NCI-H2196 treated with DMSO at 0.1 percent for 48 hours (cell line): ENCODE measurements at regions not wholly inside any gene's neighbourhood (a gene's known extent, or its start where the extent isn't known, plus 50 kb on each side); places are given as distances from the start of the nearest gene placed in this dataset.

Experiments
- DNase-seq: peaks from one replicate; lab custom pipeline; 2025; ENCODE audit not compliant: unreplicated experiment; lab: John Stamatoyannopoulos, UW

DNA sequence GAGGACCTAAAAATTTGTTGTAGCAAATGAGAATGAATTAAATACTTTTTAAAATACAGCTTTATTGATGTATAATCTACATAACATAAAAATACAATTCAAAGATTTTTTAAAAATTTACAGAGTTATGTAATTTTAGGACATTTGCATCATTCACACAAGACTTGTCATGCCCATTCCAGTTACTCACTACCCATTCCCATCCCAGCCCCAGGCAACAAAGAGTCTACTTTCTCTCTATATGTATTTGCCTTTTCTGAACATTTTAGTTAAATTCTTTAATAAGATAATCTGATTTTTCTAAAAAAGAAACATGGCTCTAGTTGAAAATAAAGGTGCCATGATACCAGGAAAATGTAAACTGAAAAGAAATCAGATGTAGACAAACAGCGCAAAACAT lies 354.2 kb downstream of the PMP22 start:
- no peak for DNase-seq

DNA sequence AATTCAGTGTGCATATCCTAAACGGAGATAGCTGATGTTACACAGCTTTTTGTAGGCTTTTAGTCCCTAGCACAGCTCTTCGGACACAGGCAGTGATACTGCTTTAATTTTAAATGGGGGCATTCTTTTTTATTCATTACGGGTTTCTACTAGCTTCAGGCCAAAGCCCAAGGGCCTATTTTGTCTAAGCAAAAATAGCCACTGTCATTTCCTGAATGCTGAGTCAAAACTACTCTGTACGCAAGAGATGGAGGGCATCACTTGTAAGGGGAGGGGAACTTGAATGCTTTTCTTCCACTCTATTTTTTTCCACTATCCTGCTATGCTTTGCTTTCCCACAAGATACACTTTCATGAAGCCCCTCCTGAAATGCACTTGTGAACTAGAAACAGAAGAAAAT lies 360.7 kb downstream of the PMP22 start:
- no peak for DNase-seq

DNA sequence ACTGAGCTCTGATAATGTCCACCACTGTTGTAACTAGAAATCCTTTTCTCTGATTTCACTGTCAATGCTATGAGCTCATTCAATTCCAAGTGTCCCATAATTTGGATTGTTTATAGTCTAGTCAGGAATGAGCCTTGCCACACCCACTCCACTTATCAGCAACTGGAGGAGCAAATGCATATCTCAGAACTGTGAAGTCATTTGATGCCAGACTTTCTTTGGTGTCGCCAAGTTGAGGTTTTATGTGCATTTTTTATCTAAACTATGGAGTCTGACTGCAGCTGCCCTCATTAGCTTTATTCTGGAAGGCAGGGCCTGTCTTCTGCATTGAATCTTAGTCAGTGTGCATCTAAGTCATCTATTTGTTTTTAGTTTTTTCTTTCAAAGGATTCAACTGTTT lies 361.3 kb downstream of the PMP22 start:
- DNase-seq = no peak

DNA sequence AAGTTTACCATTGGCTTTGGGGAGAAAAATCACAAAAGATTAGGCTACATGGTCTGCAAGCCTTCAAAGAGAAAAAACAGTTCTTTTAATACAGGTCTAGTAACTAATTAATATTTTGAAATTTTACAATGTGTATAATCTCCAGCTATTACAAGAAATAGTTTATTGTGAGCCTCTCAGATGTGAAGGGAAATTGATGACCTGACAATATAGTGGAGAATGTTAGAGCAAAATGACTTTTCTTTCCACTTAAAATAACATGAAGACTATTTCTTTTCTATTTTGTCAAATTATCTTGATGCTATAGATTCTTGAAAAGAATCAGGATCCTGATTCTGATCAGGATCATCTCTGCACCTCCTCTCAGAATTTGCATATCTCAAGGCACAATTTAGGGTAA lies 362.3 kb downstream of the PMP22 start:
- no peak for DNase-seq

DNA sequence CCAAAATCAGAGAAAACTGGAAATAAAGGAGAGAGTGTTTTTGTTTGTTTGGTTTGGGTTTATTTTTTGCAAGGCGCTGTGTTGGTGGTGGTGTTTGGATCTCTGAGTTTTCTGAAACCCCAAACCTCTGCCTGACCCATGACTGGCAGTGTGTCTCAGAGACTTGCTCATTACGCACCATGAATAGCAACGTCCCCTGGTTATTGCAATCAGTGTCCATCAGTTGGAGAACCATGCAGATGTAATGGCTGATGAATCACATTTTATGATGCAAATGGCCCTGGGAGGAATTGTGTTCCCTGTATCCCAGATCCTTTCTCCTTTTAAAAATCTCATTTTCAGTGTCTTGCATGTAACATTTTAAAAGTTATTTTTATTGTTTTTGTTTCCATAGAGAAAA lies 362.8 kb downstream of the PMP22 start:
- no peak for DNase-seq

DNA sequence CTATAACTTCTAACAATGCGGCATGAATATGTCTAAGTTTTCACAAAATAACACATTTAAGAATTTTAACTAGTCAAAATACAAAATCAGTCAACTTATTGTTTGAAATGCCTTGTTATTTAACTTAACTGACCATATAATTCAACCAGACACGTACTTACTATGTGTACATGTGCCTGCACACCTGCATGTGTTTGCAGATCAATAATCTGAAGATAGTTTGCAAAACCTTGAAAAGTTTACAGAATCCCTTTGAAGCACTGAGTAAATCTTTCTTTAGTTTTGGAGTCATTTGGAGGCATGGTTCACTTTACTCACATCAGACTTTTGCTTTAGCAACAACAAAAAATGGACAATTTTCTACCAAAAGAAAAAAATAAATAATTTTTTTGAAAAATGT lies 363.8 kb downstream of the PMP22 start:
- DNase-seq = no peak

DNA sequence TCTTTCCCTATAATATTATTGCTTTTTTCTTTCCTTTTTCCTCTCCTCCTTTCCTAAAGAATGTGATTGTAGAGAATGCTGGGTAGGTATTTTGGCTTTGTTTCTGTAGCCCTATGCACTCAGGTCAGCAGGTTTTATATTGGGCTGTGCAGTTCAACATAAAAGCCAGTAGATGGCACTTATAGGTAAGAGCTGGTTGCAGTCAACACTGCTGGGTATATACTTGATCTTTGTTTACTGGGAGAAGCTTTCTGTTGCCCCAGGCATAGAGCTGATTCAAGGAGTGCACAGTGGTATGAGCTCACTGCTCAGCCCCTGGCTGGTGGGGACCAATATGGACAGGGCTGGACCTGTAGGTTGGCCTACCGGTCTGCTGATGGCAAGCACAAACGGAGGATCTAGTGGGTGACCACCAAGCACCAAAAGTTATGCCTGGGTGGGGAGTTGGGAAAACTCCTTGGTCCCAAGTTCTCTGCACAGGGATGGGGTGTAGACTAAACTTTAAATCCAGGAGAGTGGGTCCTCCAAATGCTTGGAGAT lies 378.9 kb downstream of the PMP22 start:
- DNase-seq = no peak

DNA sequence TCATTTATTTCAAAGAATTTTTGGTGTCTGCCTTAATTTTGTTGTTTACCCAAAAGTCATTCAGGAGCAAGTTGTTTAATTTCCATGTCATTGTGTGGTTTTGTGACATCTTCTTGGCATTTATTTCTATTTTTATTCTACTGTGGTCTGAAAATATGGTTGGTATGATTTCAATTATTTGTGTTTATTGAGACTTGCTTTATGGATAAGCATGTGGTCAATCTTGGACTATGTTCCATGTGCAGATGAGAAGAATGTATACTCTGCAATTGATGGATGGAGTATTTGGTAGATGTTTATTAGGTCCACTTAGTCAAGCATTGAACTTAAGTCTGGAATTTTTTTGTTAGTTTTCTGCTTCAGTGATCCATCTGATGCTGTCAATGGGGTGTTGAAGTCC lies 383.0 kb downstream of the PMP22 start:
- no peak for DNase-seq

DNA sequence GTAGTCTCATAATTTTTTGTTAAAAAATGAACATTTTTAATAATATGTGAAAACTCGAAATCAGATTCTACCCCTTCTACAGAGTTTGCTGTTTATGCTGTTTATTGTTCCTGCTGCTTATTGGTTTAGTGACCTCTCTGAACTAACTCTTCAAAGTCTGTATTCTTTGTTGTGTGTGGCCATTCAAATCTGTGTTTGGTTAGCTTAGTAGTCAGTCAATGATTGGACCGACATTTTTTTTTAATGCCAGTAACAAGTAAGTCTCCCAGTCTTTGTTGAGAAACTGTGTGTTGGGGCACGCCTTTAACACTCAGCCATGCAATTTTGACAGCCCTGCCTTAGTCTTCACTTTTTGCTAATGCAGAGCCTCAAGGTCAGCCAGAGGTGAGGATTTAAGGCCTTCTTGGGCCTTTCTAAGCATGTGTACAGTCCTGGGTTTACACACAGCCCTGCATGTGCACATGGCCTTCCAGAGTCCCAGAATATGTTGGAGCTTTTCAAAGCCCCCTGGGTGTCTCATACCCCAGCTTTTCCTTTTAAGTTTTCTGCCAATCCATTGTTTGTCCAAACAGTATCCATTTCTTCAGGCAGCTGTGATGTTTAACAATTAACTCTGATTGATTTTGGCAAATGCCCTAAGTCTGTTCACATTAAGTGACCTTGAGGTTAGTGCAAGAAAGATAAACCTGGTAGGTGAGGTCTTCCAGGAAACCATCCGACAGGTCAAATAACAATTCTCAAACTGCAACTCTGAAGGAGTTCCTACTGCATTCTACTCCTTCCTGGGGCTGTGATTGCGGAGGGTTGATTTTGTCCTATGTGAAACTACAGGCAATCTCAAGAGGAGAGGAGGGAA lies 389.3 kb downstream of the PMP22 start:
- no peak for DNase-seq

DNA sequence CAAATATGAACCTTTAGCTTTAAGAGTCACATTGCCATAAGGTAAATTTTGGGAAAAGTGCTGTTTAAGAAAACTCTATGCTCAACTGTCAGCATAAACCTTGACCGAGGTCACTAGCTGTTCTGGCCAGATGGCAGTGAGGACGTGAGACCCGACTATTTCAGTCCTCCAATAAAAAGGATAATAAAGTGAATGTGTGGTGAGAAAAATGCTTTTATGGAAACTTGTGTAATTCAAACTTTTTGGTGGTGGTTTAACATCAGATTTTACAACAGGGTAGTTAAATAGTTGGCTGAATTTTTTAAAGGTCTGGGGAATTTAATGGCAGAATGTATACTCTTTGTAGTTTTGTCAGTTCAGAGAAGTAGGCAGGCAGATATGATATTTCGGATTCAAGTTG lies 391.1 kb downstream of the PMP22 start:
- DNase-seq = no peak

DNA sequence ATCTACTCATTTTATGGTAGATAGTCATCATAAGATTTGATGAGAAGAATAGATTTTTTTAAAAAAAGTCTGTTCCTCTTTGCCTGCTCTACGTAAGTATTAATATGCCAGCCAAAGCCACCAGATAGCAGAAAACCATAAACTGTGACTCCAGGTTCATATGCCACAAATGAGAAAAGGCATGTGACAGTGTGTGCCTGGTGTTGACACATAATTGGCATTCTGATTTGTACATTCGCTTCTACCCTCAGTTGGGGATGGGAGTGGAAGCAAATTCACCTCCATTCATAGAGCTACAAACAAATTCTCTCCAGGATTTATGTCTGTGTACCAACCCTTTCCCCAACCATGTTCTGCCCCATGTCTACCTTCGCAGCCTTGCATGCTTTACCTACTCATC lies 391.6 kb downstream of the PMP22 start:
- no peak for DNase-seq

DNA sequence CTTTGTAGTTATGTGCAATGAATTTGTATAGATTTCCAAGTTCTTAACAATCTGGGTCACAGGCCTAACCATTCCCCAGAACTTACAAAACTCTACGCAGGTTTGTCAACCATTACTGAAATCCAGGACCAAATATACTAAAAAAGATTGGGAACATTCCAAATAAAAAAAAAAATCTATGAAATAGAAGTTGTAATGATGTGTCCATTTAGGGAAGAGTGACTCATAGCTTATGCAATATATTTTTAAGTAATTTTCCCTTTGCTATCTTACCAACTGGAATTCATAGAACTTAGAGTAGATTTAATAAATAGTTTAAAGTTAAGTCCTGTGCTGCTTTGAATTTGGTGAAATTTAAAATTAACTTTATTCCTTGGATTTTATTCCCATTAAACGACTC lies 393.2 kb downstream of the PMP22 start:
- no peak for DNase-seq

DNA sequence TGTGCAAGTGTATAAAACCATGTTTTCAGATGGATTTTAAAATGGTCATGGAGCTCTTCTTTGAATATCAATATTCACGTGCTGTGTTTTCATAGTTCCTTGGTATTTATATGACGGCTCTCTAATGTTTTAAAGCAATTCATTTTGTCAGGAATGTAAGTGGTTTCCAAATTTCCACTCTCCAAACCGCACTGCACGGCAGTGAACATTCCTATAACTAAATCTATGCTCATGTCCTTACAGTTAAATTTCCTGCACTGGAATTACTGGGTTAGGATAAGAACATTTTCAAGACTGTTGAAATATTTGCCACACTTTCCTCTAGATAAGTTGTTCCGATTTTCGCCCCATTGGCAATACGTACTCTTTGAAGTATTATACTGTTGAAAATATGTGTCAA lies 398.9 kb downstream of the PMP22 start:
- no peak for DNase-seq

DNA sequence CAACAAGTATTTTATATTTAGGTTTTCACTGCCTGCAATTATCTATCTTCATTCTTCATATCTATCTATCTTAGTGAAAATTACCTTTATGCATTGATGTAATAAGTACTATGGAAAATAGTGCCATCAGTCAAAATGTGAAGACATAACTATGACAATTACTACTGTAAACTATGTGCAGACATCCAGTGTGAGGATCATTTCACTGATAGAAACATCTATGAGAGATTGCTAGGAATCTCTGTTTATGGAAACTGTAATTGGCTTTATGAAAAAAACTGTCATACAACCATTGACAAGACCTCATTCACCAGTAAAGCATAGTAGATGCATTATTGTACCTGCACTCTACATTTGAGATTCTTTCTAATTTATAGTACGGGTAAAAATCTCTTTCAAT lies 401.0 kb downstream of the PMP22 start:
- DNase-seq = no peak

DNA sequence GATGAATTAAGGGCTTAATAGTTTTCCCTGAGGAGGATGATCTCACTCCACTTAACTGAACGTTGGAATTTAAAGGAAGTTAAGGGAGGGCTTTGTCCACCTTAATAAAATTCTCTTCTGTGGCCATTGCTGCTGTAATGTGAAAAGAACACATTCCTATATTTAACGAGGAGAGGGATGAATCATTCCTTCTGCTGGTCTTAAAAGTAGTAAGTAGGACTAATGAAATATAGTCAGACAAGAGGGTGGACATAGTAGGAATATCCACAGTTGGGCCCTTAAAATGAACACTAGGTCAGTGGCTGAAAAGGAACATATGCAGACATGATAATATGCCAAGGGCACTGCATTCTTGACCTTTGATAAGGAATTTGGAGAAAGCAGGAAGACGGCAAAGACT lies 405.6 kb downstream of the PMP22 start:
- DNase-seq = no peak

DNA sequence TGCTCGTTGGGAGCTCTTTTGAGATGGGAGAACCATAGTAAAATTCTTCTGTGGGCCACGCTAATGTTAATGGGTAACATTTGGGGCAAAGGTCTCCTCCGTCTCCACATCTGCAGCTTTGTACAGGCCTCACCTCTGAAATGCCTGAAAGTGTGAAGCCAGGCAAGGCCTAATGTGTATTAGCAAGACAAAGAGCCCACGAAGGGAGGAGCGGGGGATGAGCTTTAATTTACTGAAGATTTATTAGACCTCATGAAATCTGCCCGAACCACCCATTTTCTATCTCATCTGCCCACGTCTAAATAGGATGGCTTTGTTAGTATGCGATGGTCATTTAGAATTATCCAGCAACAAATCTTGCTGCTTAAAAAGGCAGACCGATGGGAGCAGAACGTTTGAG lies 408.9 kb downstream of the PMP22 start:
- DNase-seq = no peak

DNA sequence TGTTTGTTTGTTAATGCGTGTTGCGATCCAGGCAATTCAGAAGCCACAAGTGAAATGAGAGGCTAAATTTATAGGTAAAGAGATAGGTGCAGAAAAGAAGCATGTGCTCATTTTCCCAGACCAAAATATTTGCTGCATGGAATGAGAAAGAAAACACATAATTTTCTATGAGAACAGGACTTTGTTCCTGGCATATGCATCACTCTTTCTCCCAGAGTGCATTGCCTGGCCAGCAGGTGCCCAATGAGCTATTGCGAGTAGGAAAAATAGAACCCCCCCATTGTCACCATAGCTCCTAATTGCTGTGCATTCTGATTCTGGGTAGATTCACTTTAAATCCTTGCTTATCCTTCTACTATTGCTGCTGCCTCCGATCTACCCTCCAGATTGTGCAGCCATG lies 410.4 kb downstream of the PMP22 start:
- DNase-seq = no peak

DNA sequence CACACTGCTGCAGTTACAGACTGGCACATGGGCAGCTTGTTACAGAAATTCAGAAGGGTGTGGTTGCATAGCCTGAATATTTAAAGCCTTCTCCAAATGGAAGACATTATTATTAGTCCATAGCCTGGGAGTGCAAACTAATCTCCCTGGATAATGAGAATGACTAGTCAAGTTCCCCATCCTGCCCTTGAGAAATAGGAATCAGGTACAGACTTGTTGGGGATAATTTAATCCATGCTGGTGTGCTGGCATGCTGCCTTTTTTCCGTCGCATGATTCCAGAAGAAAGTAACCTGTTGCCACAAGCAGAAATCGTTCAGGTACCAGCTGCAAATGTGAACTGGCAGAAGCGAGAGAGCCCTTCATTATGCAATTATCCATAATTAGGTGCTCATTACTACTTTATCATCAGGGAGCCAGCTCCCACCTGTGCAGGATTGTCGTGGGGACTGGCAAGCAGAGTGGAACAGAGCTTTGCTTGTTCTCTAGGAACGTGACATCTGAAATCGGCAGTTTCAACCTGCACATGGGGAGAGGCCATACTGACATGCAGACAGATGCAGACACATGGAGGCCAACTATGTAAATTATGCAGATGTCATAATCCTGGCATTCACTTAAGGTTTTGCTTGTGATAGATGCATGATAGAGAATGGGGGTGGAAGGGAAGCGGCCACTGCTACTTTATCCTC lies 419.4 kb downstream of the PMP22 start:
- no peak for DNase-seq

DNA sequence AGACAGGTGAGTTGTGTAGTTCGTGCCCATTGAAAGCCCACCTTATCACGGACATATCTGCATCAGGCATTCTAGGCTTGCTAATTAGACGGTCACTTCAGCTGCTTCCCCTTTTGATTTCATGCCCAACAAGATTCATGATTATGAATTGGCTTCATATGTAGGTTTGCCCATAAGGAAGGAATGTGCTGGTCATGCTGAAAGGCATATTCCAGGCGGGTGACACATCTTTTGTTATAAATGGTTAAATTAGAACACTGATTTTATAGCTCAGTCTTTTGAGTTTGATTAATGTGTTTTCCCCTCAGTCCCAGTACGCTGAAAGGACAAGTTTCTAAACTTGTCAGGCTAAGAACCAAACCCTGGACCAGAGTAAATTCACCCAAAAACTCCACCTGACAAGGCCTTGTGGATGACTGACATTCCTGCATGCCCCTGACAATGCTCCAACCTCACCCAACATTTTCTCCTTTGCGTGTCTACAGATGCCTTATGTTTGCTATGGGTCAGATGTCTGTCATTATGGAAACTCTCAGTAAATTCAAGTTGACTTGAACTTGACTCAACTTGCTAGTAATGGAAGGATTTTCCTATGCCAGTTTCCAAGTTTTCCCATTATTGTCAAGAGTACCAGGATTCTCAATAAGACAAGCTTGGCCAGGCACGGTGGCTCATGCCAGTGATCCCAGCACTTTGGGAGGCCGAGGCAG lies 421.9 kb downstream of the PMP22 start:
- DNase-seq = no peak

DNA sequence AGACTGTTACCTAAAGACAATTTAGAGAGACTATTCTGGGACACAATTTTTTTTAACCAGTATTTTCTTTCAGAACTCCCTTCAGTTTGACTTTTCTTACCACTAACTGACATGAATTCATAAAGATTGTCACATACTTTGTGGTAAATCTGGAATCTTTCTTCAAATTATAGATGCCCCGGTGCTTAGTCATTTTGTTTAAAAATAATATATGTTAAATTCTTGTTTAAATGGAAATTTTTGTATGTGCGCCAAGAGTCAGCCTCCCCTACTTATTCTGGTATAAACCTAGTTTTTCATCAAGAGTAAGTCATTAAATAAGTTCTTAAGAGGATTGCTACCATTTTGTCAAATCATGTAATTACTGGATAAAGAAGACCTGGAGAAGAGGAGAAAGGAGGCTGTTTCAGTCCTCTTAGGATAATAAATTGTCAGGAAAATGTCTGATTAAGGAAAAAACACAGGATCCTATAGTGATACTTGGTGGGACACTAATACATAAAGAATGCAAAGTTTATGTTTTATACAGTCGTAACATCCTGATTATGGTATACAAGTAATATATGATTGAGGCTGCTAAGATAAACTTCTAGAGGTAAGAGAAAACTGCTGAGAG lies 424.4 kb downstream of the PMP22 start:
- no peak for DNase-seq

DNA sequence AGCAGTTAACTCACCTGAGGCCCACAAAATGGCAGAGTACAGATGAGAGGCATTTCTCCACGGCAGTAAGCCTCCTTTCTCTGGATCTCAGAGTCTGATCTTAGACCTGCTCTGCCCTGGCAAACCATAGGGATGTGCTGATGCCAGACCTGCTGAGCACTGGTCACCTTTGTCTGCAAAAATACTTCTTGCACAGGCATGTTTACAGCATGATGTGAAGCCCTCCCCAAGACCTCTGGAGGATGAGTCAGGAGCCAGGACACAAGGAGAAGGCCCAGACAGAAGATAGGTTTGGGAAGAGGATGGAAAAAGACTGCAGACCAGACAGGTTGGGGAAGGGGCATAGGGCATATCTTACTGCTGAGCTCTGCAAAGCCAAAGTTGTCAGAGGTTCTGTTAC lies 426.6 kb downstream of the PMP22 start:
- DNase-seq = no peak
